Small intestine (tissue), 7 donors: ENCODE measurements at regions not wholly inside any gene's neighbourhood (a gene's known extent, or its start where the extent isn't known, plus 50 kb on each side); places are given as distances from the start of the nearest gene placed in this dataset.
"Not testable (repeated sequence)": the region's sequence is repeated elsewhere in the genome, so short reads cannot be mapped to it uniquely, and the experiment has no call there.

ENCODE experiments used
- DNase-seq, 2 donors: peaks; one replicate each; pipeline versions ENCODE4 v3.0.0 to v3.0.0-alpha.2; 2013
- FAIRE-seq: peaks from 2 replicates; lab custom pipeline; 2012; peaks lifted over from hg19 to GRCh38; lab: Jason Lieb, UNC
- H3K27ac ChIP-seq, 3 donors: one replicate each; pipeline ENCODE4 v1.5.1; 2013; ENCODE audit warnings: low read length in 2 of 3, mild to moderate bottlenecking in 2 of 3, control low read depth in 1 of 3, inconsistent platforms in 1 of 3, low read depth in 1 of 3, moderate library complexity in 1 of 3
- H3K27me3 ChIP-seq, 3 donors: one replicate each; pipeline ENCODE4 v1.6.1; 2013; ENCODE audit warnings: low read length in 3 of 3, inconsistent platforms in 1 of 3; ENCODE audit not compliant: control insufficient read depth in 3 of 3, insufficient read depth in 3 of 3
- H3K36me3 ChIP-seq, 3 donors: one replicate each; pipeline ENCODE4 v1.6.1; 2013; ENCODE audit warnings: low read length in 3 of 3, inconsistent platforms in 1 of 3, low read depth in 1 of 3, mild to moderate bottlenecking in 1 of 3, moderate library complexity in 1 of 3; ENCODE audit not compliant: control insufficient read depth in 3 of 3, insufficient read depth in 2 of 3
- H3K4me1 ChIP-seq, 3 donors: one replicate each; pipeline ENCODE4 v1.6.1; 2013; ENCODE audit warnings: low read length in 2 of 3, inconsistent platforms in 1 of 3, low read depth in 1 of 3, mild to moderate bottlenecking in 1 of 3, moderate library complexity in 1 of 3; ENCODE audit not compliant: control insufficient read depth in 3 of 3, insufficient read depth in 2 of 3
- H3K4me3 ChIP-seq, 3 donors: one replicate each; pipeline ENCODE4 v1.5.1; 2013; ENCODE audit warnings: low read length in 3 of 3, control low read depth in 1 of 3, inconsistent platforms in 1 of 3, low read depth in 1 of 3, mild to moderate bottlenecking in 1 of 3, moderate library complexity in 1 of 3
- H3K9me3 ChIP-seq, 2 donors: one replicate each; pipeline ENCODE4 v1.6.1; 2013; ENCODE audit warnings: low read depth in 1 of 2, low read length in 1 of 2; ENCODE audit not compliant: control insufficient read depth in 2 of 2, insufficient read depth in 1 of 2
- WGBS, 3 donors: extraction: QIAGEN DNeasy Blood & Tissue Kit; methylation state at CpG; one replicate each; pipeline ENCODE4 v1.1.7; 2013; 5-methylcytosine and 5-hydroxymethylcytosine counted together
- donor health status: healthy with polysubstance abuse.
- donor health status: control.
- donor health status: control.
- donor health status: Bipolar disorder and iron deficiency.
- donor health status: healthy.

DNA sequence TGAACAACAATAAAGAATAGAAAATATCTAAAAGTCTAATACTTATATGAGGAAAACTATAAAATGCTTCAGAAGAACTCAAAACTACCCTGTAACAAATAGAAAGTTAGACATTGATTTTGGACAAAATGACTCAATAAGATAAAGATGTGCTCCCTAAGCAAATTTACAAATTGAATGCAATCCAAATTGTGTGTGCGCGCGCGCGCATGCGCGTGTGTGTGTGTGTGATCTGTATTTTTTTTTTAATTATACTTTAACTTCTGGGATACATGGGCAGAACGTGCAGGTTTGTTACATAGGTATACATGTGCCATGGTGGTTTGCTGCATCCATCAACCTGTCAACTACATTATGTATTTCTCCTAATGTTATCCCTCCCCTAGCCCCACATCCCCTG lies 320.8 kb upstream of the INTU start:
- 89 to 99% (median 97%) methylated on average over 8 of the region's 8 CpGs for WGBS, 3 donors
- Histone ChIP-seq H3K4me1 (no peaks in the 10 kb centered on the region), H3K9me3 (peaks cover 0 to 2% of the 10 kb centered on the region in 2 donors), H3K36me3 (no peaks in the 10 kb centered on the region), H3K4me3 (no peak overlapping the region), H3K27me3 (no peaks in the 10 kb centered on the region), H3K27ac (no peak overlapping the region)
- DNase-seq (no peak), FAIRE-seq (no peak)

DNA sequence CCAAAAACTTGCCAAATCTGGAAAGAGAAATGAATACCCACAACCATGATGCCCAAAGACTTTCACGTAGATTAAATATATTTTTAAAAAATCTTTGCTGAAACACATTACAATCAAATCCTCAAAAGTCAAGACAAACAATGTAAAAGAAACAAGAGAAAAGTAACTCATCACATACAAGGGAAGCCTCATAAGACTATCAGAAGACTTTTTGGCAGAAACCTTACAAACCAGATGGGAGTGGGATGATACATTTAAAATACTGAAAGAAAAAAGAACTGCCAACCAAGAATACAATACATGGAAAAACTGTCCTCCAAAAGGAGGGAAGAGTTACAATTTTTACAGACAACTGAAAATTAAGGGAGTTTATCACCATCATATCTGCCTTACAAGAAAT lies 319.0 kb upstream of the INTU start:
- no peak overlapping the region for H3K4me3 ChIP-seq
- FAIRE-seq (no peak), DNase-seq (no peak)
- H3K27me3 ChIP-seq: no peaks in the 10 kb centered on the region
- H3K36me3 ChIP-seq: no peaks in the 10 kb centered on the region
- H3K27ac ChIP-seq: no peak overlapping the region
- 93 to 97% (median 93%) methylated on average over 1 of the region's 1 CpG for WGBS, 3 donors
- peaks cover 0 to 2% of the 10 kb centered on the region in 2 donors for H3K9me3 ChIP-seq
- H3K4me1 ChIP-seq: no peaks in the 10 kb centered on the region

DNA sequence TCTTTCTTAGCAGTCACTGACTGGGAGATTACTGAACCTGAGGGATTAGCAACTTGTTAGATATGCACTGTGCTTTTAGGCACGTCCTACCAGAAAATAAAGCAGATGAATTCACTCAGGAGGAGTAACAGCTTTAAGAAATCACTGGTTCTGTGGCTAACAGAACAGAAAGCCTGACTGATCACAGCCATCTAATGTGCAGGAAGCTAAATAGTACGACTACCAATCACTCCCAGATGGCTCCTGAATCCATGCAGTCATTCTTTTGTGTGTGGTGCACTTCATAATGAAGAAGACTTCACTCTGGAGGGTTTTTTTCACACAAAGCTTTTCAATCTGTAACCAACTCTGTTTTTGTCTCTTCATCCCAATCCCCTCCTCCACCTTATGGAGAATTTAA lies 305.3 kb upstream of the INTU start:
- Histone ChIP-seq H3K4me3 (no peak overlapping the region), H3K4me1 (no peaks in the 10 kb centered on the region), H3K9me3 (peaks cover 0 to 13% of the 10 kb centered on the region in 2 donors), H3K27me3 (no peaks in the 10 kb centered on the region), H3K27ac (no peak overlapping the region), H3K36me3 (no peaks in the 10 kb centered on the region)
- no peak for FAIRE-seq
- 17 to 32% (median 24%) methylated on average over 2 of the region's 2 CpGs for WGBS, 3 donors
- DNase-seq: no peak

DNA sequence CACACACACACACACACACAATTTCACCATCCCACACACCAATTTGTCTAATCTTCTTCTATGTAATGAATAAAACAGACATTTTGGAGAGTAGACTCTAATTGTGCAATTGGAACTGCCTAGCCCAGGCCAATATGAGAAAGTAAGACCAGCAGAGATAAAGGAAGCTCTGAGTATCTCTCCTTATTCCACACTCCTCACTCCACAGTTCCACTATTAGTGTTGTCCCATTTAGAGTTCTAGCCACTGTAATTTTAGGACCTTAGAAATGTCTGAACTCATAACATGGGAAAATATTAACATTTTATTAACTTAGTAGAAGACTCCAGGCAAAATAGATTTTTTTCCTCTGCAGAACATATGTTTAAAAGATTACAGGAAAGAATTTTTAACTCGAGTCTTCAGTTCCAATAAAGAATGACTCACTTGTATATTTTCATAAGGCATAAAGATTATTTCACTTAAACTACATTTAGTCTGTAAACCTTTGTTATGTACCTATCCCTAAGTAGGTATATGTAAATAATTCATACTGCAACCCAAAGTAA lies 297.6 kb upstream of the INTU start:
- no peaks in the 10 kb centered on the region for H3K9me3 ChIP-seq
- H3K4me1 ChIP-seq: no peaks in the 10 kb centered on the region
- no peaks in the 10 kb centered on the region for H3K36me3 ChIP-seq
- no peaks in the 10 kb centered on the region for H3K27me3 ChIP-seq
- DNase-seq (no peak), FAIRE-seq (no peak)
- no peak overlapping the region for H3K27ac ChIP-seq
- WGBS, 3 donors: 30 to 51% (median 43%) methylated on average over 1 of the region's 1 CpG
- H3K4me3 ChIP-seq: no peak overlapping the region

DNA sequence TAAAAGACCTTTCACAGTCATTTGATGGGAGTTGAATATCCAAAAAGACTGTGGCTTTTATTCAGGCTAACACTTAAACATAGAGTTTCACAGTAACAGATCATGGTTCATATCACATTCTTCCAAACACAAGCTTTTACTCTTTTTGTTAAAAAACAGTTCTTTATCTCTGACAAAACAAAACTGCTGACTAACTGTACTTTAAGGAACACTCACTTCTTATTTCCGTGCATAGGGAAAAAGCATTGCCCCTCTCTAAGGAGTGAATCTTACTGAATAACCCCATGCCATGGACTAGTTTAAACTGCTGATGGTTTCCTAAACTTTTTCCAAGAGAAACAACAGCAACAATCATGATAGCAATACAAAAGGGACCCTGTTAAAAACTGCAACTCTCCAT lies 297.0 kb upstream of the INTU start:
- H3K36me3 ChIP-seq: no peaks in the 10 kb centered on the region
- no peaks in the 10 kb centered on the region for H3K27me3 ChIP-seq
- FAIRE-seq: no peak
- DNase-seq: no peak
- no peaks in the 10 kb centered on the region for H3K4me1 ChIP-seq
- H3K4me3 ChIP-seq: no peak overlapping the region
- 80 to 90% (median 85%) methylated on average over 1 of the region's 1 CpG for WGBS, 3 donors
- H3K9me3 ChIP-seq: no peaks in the 10 kb centered on the region
- no peak overlapping the region for H3K27ac ChIP-seq

DNA sequence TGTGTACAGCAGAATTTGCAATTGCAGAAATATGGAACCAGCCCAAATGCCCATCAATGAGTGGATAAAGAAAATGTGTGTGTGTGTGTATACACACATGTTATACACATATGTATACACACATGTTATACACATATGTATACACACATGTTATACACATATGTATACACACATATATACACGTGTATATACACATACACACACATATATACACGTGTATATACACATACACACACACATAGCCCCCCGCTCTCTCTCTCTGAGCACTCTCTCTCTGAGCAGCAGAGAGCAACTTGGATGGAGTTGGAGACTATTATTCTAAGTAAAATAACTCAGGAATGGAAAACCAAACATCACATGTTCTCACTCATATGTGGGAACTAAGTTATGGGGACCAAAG lies 289.6 kb upstream of the INTU start:
- not testable (repeated sequence) for DNase-seq, H3K36me3 ChIP-seq, H3K9me3 ChIP-seq, H3K4me1 ChIP-seq, H3K27me3 ChIP-seq, FAIRE-seq, H3K4me3 ChIP-seq, H3K27ac ChIP-seq
- 55 to 67% (median 65%) methylated on average over 3 of the region's 3 CpGs for WGBS, 3 donors

DNA sequence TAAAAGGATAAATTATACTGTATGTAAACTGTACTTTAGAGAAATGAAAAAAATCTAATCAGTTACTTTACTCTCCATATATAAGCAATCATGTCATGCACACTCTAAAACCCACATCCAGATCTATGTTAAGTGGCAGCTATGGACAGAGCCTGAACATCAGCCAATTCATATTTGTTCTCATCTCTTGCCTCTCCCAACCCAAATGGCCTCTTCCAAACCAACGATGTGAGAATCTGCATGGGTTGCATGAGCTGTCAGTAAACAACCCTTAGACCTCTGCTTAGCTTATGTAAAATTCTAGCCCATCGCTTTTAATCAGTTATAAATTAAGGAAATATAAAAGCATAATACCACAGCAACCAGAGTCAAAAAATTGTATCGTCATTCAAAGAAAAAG lies 288.7 kb upstream of the INTU start:
- 86 to 88% (median 86%) methylated on average over 3 of the region's 3 CpGs for WGBS, 3 donors
- Histone ChIP-seq H3K27ac (no peak overlapping the region), H3K4me1 (no peaks in the 10 kb centered on the region), H3K9me3 (no peaks in the 10 kb centered on the region), H3K36me3 (no peaks in the 10 kb centered on the region), H3K4me3 (no peak overlapping the region), H3K27me3 (no peaks in the 10 kb centered on the region)
- FAIRE-seq (no peak), DNase-seq (no peak)

DNA sequence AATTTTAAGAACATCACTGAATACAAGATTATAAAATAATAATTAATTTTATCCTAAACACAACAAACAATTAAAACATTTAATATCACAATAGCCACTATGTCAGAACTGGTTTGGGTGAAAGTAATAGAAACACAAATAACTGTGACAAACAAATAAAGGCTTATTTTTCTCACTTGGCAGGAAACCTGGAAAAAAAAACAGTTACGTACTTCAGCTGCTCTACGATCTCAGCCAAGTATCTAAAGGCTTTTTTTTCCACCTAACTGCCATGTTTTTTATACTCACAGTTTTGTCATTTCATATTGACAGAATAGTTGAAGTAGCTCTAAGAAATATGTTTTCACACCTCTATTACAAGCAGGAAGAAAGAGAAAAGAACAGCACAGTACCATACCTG lies 284.8 kb upstream of the INTU start:
- no peaks in the 10 kb centered on the region for H3K4me1 ChIP-seq
- 64 to 88% (median 77%) methylated on average over 2 of the region's 2 CpGs for WGBS, 3 donors
- H3K4me3 ChIP-seq: no peak overlapping the region
- H3K36me3 ChIP-seq: no peaks in the 10 kb centered on the region
- no peak overlapping the region for H3K27ac ChIP-seq
- no peaks in the 10 kb centered on the region for H3K27me3 ChIP-seq
- DNase-seq (no peak), FAIRE-seq (no peak)
- no peaks in the 10 kb centered on the region for H3K9me3 ChIP-seq
